PC-9 (cell line): ENCODE measurements at regions not wholly inside any gene's neighbourhood (a gene's known extent, or its start where the extent isn't known, plus 50 kb on each side); places are given as distances from the start of the nearest gene placed in this dataset.

ENCODE experiments used
- BruUV-seq: library from RNA; stranded (reverse); fragments of 400-500 nt; replicated peaks from 2 replicates; lab custom pipeline; 2021; lab: Mats Ljungman, UMichigan
- CTCF ChIA-PET: fragments of 300-600 bp; sonication (Branson Sonifier 250); formaldehyde crosslinking; loops from one replicate; lab custom pipeline; 2022; ENCODE audit warnings: antibody characterized with exemption; lab: Charles Lee
- POLR2A ChIA-PET: fragments of 300-600 bp; sonication (Branson Sonifier 250); formaldehyde crosslinking; loops from one replicate; lab custom pipeline; 2022; ENCODE audit warnings: antibody characterized with exemption; ENCODE audit not compliant: unreplicated experiment; lab: Charles Lee
- DNase-seq, 2 experiments: peaks; one replicate each; pipeline versions ENCODE4 v3.0.0 to v3.0.0-alpha.2; 2015 to 2022; ENCODE audit warnings: mixed read lengths in 1 of 2
- H2AFZ ChIP-seq: fragments of 200-600 bp; sonication (generic); 2 replicates; pipeline ENCODE4 v1.8.1; 2017; ENCODE audit warnings: antibody characterized with exemption
- H3F3A ChIP-seq: fragments of 200-600 bp; sonication (generic); 2 replicates; pipeline ENCODE4 v1.8.1; 2017; ENCODE audit warnings: antibody characterized with exemption, mild to moderate bottlenecking, low read depth; ENCODE audit not compliant: insufficient read depth
- H3K27ac ChIP-seq: fragments of 200-600 bp; sonication (generic); 2 replicates; pipeline ENCODE4 v1.6.1; 2016; ENCODE audit warnings: mixed run types
- H3K27me3 ChIP-seq: fragments of 200-600 bp; sonication (generic); 2 replicates; pipeline ENCODE4 v1.6.1; 2016; ENCODE audit warnings: low read depth, mixed run types; ENCODE audit not compliant: insufficient read depth
- H3K36me3 ChIP-seq: fragments of 200-600 bp; sonication (generic); 2 replicates; pipeline ENCODE4 v1.6.1; 2016; ENCODE audit warnings: low read depth, mixed run types
- H3K4me1 ChIP-seq: fragments of 200-600 bp; sonication (generic); replicated peaks from 2 replicates; pipeline ENCODE4 v1.6.1; 2016; ENCODE audit warnings: mixed run types; ENCODE audit not compliant: insufficient read depth
- H3K4me2 ChIP-seq: fragments of 200-600 bp; sonication (generic); 2 replicates; pipeline ENCODE4 v1.6.1; 2017; ENCODE audit warnings: mixed run types
- H3K4me3 ChIP-seq: fragments of 200-600 bp; sonication (generic); 2 replicates; pipeline ENCODE4 v1.6.1; 2016; ENCODE audit warnings: mixed run types
- H3K79me2 ChIP-seq: fragments of 200-600 bp; sonication (generic); 2 replicates; pipeline ENCODE4 v1.6.1; 2017; ENCODE audit warnings: low read depth, mixed run types
- H3K9me2 ChIP-seq: fragments of 200-600 bp; sonication (generic); 2 replicates; pipeline ENCODE4 v1.8.1; 2017; ENCODE audit warnings: mild to moderate bottlenecking; ENCODE audit not compliant: insufficient read depth
- H3K9me3 ChIP-seq: fragments of 200-600 bp; sonication (generic); 2 replicates; pipeline ENCODE4 v1.8.1; 2016; ENCODE audit warnings: low read depth; ENCODE audit not compliant: insufficient read depth
- H4K20me1 ChIP-seq: fragments of 200-600 bp; sonication (generic); 2 replicates; pipeline ENCODE4 v1.8.1; 2017; ENCODE audit not compliant: insufficient read depth
- EZH2 ChIP-seq: fragments of 200-600 bp; sonication (generic); IDR thresholded peaks from 2 replicates; pipeline ENCODE4 v1.8.0; 2017; ENCODE audit warnings: antibody characterized with exemption, low read depth
- intact Hi-C: fragments of 100-400 bp; cut with micrococcal nuclease; formaldehyde crosslinking; loops from one replicate; pipeline ENCODE4 v1.10.0; 2022; ENCODE audit not compliant: unreplicated experiment
- TF ChIP-seq, protein P1 (sequence below): fragments of 200-600 bp; sonication (generic); conservative IDR thresholded peaks from 2 replicates; pipeline ENCODE4 v1.6.1; 2017; ENCODE audit warnings: mixed run types, antibody characterized with exemption, mild to moderate bottlenecking, moderate library complexity

DNA sequence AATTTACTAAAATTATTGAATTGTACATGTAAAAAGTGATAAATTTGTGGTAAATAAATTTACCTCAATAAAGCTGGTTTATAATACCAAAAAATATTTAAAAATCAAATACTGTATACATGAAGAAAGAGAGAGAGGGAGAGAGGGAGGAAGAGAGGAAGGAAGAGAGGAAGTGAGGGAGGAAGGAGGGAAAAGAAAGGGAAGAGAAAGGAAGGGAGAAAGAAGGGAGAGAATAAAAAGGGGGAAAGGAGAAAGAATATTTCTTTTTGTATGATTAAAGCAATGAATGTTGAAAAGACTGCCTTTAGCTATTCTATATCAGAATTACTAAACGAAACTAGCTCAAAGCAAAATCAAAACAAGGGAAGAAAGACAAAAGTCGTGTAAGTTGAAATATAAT lies 150.0 kb downstream of the LRIG2 start:
- no peak for DNase-seq
- Histone ChIP-seq H3K4me2 (no peak overlapping the region), H3K9me2 (no peaks in the 10 kb centered on the region), H3K27me3 (no peaks in the 10 kb centered on the region), H3K79me2 (no peaks in the 10 kb centered on the region), H4K20me1 (no peaks in the 10 kb centered on the region), H3K4me3 (no peak overlapping the region), H3F3A (no peaks in the 10 kb centered on the region), H3K36me3 (no peaks in the 10 kb centered on the region), H3K9me3 (no peaks in the 10 kb centered on the region), H2AFZ (0 out of 2 replicates have a peak overlapping the region, but pooled peaks have one; percentile 18), H3K27ac (no peak overlapping the region), H3K4me1 (no peaks in the 10 kb centered on the region)
- intact Hi-C loops = no loop called here
- no TSS peak for BruUV-seq
- POLR2A ChIA-PET = no interaction called here
- CTCF ChIA-PET = no interaction called here
- TF ChIP-seq, protein P1, sequence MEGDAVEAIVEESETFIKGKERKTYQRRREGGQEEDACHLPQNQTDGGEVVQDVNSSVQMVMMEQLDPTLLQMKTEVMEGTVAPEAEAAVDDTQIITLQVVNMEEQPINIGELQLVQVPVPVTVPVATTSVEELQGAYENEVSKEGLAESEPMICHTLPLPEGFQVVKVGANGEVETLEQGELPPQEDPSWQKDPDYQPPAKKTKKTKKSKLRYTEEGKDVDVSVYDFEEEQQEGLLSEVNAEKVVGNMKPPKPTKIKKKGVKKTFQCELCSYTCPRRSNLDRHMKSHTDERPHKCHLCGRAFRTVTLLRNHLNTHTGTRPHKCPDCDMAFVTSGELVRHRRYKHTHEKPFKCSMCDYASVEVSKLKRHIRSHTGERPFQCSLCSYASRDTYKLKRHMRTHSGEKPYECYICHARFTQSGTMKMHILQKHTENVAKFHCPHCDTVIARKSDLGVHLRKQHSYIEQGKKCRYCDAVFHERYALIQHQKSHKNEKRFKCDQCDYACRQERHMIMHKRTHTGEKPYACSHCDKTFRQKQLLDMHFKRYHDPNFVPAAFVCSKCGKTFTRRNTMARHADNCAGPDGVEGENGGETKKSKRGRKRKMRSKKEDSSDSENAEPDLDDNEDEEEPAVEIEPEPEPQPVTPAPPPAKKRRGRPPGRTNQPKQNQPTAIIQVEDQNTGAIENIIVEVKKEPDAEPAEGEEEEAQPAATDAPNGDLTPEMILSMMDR = no peak
- TF ChIP-seq EZH2 = no peak

DNA sequence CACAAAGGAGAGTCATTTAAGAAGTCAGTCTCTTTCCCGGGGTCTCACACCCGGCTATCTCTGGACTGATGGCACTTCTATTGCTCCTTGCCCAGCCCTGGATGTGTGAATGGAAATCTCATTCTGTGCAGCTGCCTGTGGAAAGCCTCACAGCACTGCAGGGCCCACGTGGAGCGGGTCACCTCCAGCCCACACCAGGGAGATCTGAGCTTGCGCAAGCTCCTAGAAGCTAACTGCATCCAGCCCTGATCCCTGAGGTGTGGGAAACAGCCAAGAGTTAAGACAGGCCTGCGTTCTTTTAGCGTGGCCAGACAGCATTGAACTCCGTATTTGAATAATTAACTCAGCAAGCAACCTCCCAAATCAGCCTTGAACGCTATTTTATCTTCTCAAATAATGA lies 150.5 kb downstream of the LRIG2 start:
- DNase-seq = no peak
- Histone ChIP-seq H3K9me3 (no peaks in the 10 kb centered on the region), H3K4me3 (no peak overlapping the region), H3F3A (no peaks in the 10 kb centered on the region), H4K20me1 (no peaks in the 10 kb centered on the region), H3K9me2 (no peaks in the 10 kb centered on the region), H2AFZ (0 out of 2 replicates have a peak overlapping the region, but pooled peaks have one; percentile 18), H3K79me2 (no peaks in the 10 kb centered on the region), H3K4me1 (no peaks in the 10 kb centered on the region), H3K27ac (no peak overlapping the region), H3K4me2 (no peak overlapping the region), H3K36me3 (no peaks in the 10 kb centered on the region), H3K27me3 (no peaks in the 10 kb centered on the region)
- POLR2A ChIA-PET = no interaction called here
- CTCF ChIA-PET = no interaction called here
- TF ChIP-seq, protein P1 = no peak
- no peak for TF ChIP-seq EZH2
- intact Hi-C loops = no loop called here
- no TSS peak for BruUV-seq

DNA sequence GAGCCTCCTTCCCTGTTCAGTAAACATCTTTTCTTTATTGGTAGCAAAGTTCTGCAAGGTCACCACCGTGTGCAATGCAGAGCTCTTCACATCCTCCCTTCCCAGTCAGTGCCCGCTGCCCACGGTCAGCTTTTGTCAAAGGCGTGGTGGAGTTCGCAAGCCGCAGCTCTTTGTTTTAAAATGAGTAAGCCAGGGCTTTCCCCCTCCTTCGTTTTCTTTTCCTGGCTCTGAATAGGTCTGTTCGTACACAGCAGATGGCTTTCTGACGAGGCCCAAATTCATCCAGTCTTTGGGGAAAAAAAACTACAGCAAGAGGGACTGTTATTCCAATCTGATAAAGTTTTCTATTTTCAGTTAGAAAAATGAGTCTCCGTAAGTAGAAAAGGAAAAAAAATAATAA lies 153.2 kb downstream of the LRIG2 start:
- Histone ChIP-seq H3K4me2 (no peak overlapping the region), H3K27ac (no peak overlapping the region), H3K27me3 (no peaks in the 10 kb centered on the region), H4K20me1 (no peaks in the 10 kb centered on the region), H3K79me2 (no peaks in the 10 kb centered on the region), H3K9me3 (no peaks in the 10 kb centered on the region), H3F3A (no peaks in the 10 kb centered on the region), H3K9me2 (no peaks in the 10 kb centered on the region), H3K36me3 (no peaks in the 10 kb centered on the region), H2AFZ (no peak overlapping the region), H3K4me3 (no peak overlapping the region), H3K4me1 (no peaks in the 10 kb centered on the region)
- no peak for DNase-seq
- TF ChIP-seq, protein P1 = no peak
- no peak for TF ChIP-seq EZH2
- POLR2A ChIA-PET = no interaction called here
- intact Hi-C loops = no loop called here
- CTCF ChIA-PET = no interaction called here
- no TSS peak for BruUV-seq
